NCI-H82 treated with DMSO at 0.1 percent for 48 hours (cell line): ENCODE measurements at regions not wholly inside any gene's neighbourhood (a gene's known extent, or its start where the extent isn't known, plus 50 kb on each side); places are given as distances from the start of the nearest gene placed in this dataset.

Experiments
- DNase-seq: peaks from one replicate; lab custom pipeline; 2025; ENCODE audit not compliant: unreplicated experiment; lab: John Stamatoyannopoulos, UW

DNA sequence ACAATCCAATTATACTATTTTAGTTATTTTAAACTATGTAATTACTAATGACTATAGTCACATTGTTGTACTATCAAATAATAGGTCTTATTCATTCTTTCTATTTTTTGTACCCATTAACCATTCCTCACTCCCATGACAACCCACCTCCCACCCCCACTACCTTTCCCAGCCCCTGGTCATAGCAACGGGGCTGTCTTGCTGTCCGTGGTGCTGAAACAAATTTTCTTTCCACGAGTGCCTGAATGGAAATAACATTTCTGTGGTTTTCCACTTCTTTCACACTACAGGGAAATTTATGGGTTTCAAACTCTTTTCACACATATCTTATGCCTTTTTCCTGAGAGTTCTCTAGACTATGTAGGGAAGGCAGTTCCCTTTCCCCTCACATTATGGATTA, 326.6 kb downstream of the PHKB start:
- DNase-seq, result no peak

DNA sequence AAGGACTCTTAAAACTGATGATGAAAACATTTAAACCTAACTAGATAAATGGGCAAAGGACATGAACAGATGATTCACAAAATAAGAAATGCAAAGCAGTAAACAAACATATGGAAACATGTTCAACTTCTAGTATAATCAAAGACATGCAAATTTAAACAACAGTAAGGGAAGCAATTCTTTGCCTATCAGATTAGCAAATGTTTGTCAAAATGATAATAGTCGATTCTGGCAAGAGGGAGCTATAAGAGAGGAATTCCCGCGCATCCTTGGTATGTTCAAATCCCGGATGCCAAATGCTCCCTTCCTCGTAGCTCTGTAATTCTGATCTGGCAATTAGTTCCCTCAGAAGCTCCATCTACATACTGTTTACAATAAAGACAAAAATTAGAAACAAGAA, 320.5 kb downstream of the PHKB start:
- DNase-seq, result no peak

DNA sequence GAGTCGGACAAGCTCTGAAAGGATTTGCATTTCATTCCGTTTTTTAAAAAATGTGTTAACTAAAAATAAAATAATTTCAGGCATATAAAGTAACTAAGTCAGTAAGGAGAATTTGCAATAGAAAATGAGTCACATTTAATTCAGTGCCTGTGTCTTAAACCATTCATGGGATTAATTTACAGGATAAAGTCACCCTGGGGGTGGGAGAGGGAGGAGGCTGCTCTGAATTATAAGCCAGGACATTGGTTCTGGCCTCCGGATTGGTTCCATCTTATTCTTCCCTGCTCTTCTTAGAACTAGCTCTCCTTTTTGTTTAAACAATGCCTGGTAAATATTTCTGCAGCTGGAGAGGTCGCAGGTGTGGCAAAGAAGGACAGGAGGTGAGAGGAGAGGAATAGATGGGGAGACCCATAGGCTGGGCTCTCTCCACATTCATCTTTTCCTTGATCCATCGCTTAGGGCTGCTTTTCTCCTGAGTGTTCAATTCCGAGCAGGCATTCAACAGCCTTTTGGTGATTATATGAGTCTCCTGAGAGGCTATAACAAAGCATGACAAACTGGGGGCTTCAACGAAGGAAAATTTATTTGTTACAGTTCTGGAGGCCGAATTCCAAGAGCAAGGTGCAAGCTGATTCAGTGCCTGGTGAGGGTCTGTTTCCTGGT, 319.2 kb downstream of the PHKB start:
- DNase-seq, result no peak

DNA sequence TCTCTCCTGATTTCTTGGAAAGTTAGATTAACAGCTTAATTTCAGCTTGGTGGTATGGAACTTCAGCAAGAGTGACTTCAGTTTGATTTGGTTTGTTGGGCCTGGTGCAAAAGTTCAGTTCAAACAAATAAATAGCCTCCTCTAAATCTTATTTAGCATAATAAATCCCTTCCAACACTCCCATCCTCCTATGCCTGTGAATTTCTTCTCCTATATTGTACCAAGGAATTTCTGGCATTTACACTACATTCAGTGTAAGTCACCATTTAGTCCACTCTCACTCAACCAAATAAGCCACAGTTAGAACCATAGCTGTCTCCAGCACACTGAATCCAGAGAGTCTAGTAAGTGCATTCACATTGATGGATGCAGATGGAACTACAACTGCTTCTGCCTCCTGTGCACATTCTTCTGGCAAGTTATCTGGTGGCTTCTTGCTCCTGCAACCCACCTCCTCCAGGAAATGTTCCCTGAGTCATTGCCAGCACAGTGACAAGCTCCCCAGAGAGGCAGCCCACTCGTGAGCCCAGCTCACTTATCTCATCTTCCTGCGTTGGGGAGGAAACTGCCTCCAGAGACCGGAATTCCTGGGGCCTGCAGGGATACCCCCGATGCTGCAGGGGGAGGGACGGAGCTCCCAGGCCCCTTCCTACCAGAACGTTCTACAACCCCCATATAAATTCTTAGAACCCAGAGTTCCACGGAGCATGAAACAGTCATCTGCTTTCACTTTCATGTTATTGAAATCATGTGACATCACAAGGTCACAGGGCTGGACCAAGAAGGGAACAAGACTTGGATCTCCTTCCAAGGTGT, 318.3 kb downstream of the PHKB start:
- no peak for DNase-seq

DNA sequence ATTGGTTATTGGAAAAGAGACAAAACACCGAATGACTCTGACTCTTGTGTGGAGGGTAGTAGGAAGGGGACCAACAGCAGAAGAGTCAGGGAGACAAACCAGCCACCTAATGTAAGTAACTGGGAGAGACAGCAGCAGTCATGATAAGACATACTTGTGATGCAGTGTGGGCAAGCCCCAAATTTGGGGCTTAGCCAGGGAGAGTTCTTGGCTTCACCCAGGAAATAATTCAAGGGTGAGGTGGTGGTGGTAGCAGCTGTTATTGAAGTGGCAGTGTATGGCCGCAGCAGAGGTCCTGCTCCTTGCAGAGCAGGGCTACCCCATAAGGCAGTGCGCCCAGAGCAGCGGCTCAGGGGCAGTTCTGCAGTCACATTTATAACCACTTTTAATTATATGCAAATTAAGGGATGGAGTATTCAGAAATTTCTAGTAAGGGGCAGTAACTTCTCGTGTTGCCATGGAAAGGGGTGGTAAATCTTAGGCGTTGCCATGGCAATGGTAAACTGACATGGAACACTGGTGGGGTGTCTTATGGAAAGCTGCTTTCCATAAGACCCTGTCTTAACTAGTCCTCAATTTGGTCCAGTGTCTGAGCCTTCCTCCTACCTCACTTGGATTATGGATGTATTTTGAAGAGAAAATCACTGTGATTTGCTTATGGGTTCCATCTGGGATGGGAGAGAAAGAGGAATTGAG, 317.1 kb downstream of the PHKB start:
- DNase-seq, result no peak

DNA sequence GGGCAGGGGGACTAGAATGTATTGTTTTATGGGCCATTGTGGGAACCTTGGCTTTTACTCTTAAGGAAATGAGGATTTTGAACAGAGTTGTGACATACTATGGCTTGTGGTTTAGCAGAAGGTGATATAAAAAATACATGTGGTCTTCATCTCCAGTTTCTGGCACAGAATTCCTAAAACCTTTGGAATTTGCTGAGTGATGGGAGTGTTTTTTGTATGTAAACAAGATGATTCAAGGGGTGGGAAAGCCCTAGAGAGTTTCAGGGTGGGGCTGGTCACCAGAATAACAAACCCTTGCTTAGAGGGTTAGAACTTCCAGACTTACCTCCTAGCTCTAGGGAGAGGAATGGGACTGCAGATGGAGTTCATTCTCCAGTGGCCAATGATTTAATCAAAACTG, 316.1 kb downstream of the PHKB start:
- no peak for DNase-seq

DNA sequence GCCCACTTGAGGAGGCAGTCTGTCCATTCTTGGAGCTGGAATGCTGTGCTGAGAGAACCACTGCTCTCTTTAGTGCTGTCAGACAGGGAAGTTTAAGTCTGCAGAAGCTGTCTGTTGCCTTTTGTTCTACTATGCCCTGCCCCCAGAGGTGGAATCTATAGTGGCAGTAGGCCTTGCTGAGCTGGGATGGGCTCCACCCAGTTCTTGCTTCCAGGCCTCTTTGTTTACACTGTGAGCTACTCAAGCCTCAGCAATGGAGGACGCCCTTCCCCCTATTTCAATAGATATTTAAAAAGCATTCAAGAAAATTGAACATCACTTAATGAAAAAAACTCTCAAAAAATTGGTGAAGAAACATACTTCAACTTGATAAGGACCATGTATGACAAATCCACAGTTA, 313.5 kb downstream of the PHKB start:
- no peak for DNase-seq

DNA sequence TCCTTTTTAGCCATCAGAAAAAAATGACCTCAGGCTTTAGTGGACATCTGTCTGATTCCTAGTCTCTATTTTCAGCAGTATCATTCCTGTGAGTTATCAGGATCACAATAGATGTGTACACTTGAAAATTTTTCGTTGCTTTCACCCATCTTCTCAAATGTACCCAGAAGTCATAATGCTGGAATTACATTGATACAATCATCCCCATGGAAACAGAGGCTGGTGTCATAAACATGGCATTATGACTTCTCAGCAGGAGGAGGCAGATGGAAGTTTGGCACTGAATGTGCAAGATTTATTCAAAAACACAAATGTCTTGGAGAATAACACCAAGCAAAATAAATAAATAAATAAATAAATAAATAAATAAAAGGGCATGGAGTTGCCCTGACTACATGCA, 292.5 kb downstream of the PHKB start:
- DNase-seq, result no peak
